Body of pancreas (tissue), 4 donors: ENCODE measurements at regions not wholly inside any gene's neighbourhood (a gene's known extent, or its start where the extent isn't known, plus 50 kb on each side); places are given as distances from the start of the nearest gene placed in this dataset.

Experiments used
- CTCF ChIP-seq, 7 experiments: fragments of 450-650 bp in 4 of 7; fragments of 200-600 bp in 3 of 7; sonication (generic) in 3 of 7; IDR thresholded peaks; one replicate each; pipeline ENCODE4 v1.5.1; 2016 to 2019; ENCODE audit warnings: antibody characterized with exemption in 7 of 7
- POLR2A ChIP-seq, 3 donors: fragments of 450-650 bp; IDR thresholded peaks; one replicate each; pipeline ENCODE4 v1.6.1; 2016; ENCODE audit warnings: antibody characterized with exemption in 3 of 3, mild to moderate bottlenecking in 2 of 3

GRCh38 chr5:126248611-126249010, 174.6 kb upstream of the GRAMD2B start:
- TF ChIP-seq CTCF (IDR thresholded peaks at IDR 0.05) = no peak
- no peak for TF ChIP-seq POLR2A (IDR thresholded peaks at IDR 0.05)
